ENCODE measurements at regions not wholly inside any gene's neighbourhood (a gene's known extent, or its start where the extent isn't known, plus 50 kb on each side); places are given as distances from the start of the nearest gene placed in this dataset.

GRCh38 chr19:28828276-28828870 is 384.6 kb downstream of the UQCRFS1 start:
- TF ChIP-seq POLR2AphosphoS5 (IDR thresholded peaks at IDR 0.05; ENCODE audit: insufficient read depth, low read depth, low read length), result no peak
- TF ChIP-seq MYC (IDR thresholded peaks at IDR 0.05; ENCODE audit: low read depth, low read length), result no peak
- TF ChIP-seq POLR2A (IDR thresholded peaks at IDR 0.05; ENCODE audit: low read depth, low read length), result no peak
- no peak for TF ChIP-seq CTCF (IDR thresholded peaks at IDR 0.05; ENCODE audit: extremely low read depth in 1 of 2, insufficient read depth in 1 of 2, low read depth in 1 of 2, low read length in 2 of 2)
- no peak for TF ChIP-seq EZH2 (IDR thresholded peaks at IDR 0.05; ENCODE audit: borderline replicate concordance, low read depth, low read length, severe bottlenecking)
- TF ChIP-seq JUN (IDR thresholded peaks at IDR 0.05; ENCODE audit: borderline replicate concordance, insufficient read depth, insufficient read length, low read depth), result no peak

Data from endothelial cell of umbilical vein (primary cell).